ENCODE measurements at regions not wholly inside any gene's neighbourhood (a gene's known extent, or its start where the extent isn't known, plus 50 kb on each side); places are given as distances from the start of the nearest gene placed in this dataset.

DNA sequence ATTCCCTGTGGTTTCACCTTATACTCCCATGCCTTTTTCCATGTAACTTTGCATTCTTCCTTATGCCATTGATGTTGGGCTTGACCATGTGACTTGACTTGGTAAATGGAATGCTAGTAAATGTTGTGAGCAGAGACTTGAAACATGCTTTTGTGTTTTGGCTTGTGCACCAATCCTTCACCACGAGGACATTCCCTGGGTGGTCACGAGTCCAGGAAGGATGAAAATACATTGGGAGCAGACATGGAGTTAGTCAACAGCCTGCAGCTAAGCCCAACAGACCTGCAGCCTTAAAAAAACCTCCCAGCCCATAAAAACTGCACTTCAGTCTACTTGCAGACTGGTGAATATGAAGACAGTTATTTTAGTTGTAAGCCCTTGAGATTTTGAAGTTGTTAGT lies 116.5 kb upstream of the SPATS2L start:
- no peaks in the 10 kb centered on the region for H3K27me3 ChIP-seq
- H3K9me3 ChIP-seq (ENCODE audit: low read depth): no peaks in the 10 kb centered on the region
- H3K4me1 ChIP-seq (ENCODE audit: low read depth): no peaks in the 10 kb centered on the region
- H3K36me3 ChIP-seq: no peaks in the 10 kb centered on the region
- H3K4me3 ChIP-seq: no peak overlapping the region
- DNase-seq (ENCODE audit: low read depth in 1 of 2, low spot score in 1 of 2): peak in 1 of 2 donors; percentile 3
- H3K27ac ChIP-seq: no peak overlapping the region
- TF ChIP-seq, protein P1, sequence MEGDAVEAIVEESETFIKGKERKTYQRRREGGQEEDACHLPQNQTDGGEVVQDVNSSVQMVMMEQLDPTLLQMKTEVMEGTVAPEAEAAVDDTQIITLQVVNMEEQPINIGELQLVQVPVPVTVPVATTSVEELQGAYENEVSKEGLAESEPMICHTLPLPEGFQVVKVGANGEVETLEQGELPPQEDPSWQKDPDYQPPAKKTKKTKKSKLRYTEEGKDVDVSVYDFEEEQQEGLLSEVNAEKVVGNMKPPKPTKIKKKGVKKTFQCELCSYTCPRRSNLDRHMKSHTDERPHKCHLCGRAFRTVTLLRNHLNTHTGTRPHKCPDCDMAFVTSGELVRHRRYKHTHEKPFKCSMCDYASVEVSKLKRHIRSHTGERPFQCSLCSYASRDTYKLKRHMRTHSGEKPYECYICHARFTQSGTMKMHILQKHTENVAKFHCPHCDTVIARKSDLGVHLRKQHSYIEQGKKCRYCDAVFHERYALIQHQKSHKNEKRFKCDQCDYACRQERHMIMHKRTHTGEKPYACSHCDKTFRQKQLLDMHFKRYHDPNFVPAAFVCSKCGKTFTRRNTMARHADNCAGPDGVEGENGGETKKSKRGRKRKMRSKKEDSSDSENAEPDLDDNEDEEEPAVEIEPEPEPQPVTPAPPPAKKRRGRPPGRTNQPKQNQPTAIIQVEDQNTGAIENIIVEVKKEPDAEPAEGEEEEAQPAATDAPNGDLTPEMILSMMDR (IDR thresholded peaks at IDR 0.05; ENCODE audit: low read depth, low read length): no peak

DNA sequence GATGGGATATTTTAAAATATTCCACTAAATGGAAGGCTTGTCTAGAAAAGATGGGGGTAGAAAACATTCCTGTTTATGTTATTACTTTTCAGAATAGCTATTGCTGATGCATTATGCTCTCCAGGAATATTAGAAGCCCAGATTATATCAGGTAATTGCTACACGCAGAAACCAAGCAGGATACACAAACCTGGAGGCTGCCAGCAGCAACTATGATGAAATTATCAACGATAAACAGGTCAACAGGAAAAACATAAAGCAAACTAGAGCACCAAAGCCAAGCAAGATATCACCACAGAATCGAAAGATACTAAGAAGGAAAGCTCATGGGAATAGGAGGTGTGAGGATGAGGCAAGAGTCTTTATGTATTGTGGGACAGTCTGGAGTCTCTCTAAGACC lies 113.2 kb upstream of the SPATS2L start:
- no peak overlapping the region for H3K27ac ChIP-seq
- no peak for DNase-seq (ENCODE audit: low read depth in 1 of 2, low spot score in 1 of 2)
- H3K27me3 ChIP-seq: no peaks in the 10 kb centered on the region
- TF ChIP-seq, protein P1 (IDR thresholded peaks at IDR 0.05; ENCODE audit: low read depth, low read length): no peak
- H3K4me3 ChIP-seq: no peak overlapping the region
- H3K9me3 ChIP-seq (ENCODE audit: low read depth): no peaks in the 10 kb centered on the region
- no peaks in the 10 kb centered on the region for H3K4me1 ChIP-seq (ENCODE audit: low read depth)
- no peaks in the 10 kb centered on the region for H3K36me3 ChIP-seq

DNA sequence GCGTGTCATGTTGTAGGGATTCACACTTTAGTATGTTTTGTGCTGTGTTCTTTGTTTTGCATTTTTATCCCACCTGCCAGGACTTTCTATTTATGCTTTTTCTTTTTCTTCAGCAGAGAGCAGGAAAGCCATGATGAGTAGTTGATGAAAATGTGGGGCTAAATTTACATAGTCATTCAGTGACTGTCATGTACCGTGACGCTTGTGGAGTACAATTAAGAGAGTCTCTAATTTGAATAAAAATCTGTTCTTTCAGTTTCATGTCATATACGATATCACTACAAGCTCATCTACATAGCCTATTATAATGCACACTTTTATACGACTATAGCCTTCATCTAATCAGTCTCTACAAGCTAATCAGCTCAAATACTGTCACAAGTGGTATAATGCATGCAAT lies 112.7 kb upstream of the SPATS2L start:
- Histone ChIP-seq H3K27ac (no peak overlapping the region), H3K9me3 (ENCODE audit: low read depth) (no peaks in the 10 kb centered on the region), H3K4me1 (ENCODE audit: low read depth) (no peaks in the 10 kb centered on the region), H3K4me3 (no peak overlapping the region), H3K27me3 (no peaks in the 10 kb centered on the region), H3K36me3 (no peaks in the 10 kb centered on the region)
- TF ChIP-seq, protein P1 (IDR thresholded peaks at IDR 0.05; ENCODE audit: low read depth, low read length): no peak
- no peak for DNase-seq (ENCODE audit: low read depth in 1 of 2, low spot score in 1 of 2)

DNA sequence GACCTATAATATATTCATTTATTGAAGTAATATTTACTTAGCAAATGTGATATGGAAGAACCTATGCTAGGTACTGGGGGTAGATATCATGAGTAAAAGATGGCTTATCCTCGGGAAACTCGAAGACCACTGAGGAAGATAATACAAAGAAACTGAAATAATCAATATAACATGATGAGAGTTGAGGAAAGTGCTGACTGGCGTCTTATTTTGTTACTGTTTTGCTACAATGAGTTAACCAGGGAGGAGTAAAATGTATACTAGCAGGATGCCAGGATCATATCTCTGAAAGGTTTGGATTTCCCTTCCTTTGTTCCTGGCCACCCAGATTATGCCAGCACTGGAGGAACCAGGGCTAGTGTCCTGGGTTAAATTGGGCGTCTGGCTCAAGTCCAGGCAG lies 111.7 kb upstream of the SPATS2L start:
- TF ChIP-seq, protein P1 (IDR thresholded peaks at IDR 0.05; ENCODE audit: low read depth, low read length): no peak
- Histone ChIP-seq H3K27me3 (no peaks in the 10 kb centered on the region), H3K27ac (no peak overlapping the region), H3K4me1 (ENCODE audit: low read depth) (no peaks in the 10 kb centered on the region), H3K9me3 (ENCODE audit: low read depth) (no peaks in the 10 kb centered on the region), H3K4me3 (no peak overlapping the region), H3K36me3 (no peaks in the 10 kb centered on the region)
- DNase-seq (ENCODE audit: low read depth in 1 of 2, low spot score in 1 of 2): no peak

DNA sequence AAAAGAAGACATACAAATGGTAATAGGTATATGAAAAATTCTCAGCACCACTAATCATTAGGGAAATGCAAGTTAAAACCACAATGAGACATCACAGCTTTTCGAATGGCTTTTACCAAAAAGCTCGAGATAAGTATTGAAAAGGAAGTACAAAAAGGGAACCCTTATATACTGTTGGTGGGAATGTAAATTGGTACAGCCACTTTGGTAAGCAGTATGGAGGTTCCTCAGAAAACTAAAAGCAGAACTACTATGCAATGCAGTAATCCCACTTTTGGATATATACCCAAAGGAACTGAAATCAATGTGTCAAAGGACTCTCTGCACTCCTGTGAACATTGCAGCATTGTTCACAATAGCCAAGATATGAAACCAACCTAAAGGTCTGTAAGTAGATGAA lies 107.5 kb upstream of the SPATS2L start:
- Histone ChIP-seq H3K27ac (no peak overlapping the region), H3K4me1 (ENCODE audit: low read depth) (no peaks in the 10 kb centered on the region), H3K9me3 (ENCODE audit: low read depth) (no peaks in the 10 kb centered on the region), H3K4me3 (no peak overlapping the region), H3K36me3 (no peaks in the 10 kb centered on the region), H3K27me3 (no peaks in the 10 kb centered on the region)
- no peak for DNase-seq (ENCODE audit: low read depth in 1 of 2, low spot score in 1 of 2)
- TF ChIP-seq, protein P1 (IDR thresholded peaks at IDR 0.05; ENCODE audit: low read depth, low read length): no peak
